Bronchial epithelial cell (primary cell): ENCODE measurements at regions not wholly inside any gene's neighbourhood (a gene's known extent, or its start where the extent isn't known, plus 50 kb on each side); places are given as distances from the start of the nearest gene placed in this dataset.

Experiments
- DNase-seq: peaks from one replicate; pipeline ENCODE4 v3.0.0-alpha.2; 2010; ENCODE audit warnings: low read depth
- FAIRE-seq: peaks from 2 replicates; lab custom pipeline; 2011; peaks lifted over from hg19 to GRCh38; lab: Jason Lieb, UNC
- H3K27me3 ChIP-seq: 2 replicates; pipeline ENCODE4 v1.5.1; 2011; ENCODE audit warnings: low read length; ENCODE audit not compliant: control insufficient read depth, insufficient read depth
- H3K36me3 ChIP-seq: 2 replicates; pipeline ENCODE4 v1.5.1; 2011; ENCODE audit warnings: low read length; ENCODE audit not compliant: control insufficient read depth, insufficient read depth
- H3K4me3 ChIP-seq: 2 replicates; pipeline ENCODE4 v1.5.1; 2011; ENCODE audit warnings: mild to moderate bottlenecking, low read depth, low read length, control low read depth
- TF ChIP-seq, protein P1 (sequence below): IDR thresholded peaks from 2 replicates; pipeline ENCODE4 v1.5.1; 2011; ENCODE audit warnings: mild to moderate bottlenecking, moderate library complexity, low read length, control low read depth, inconsistent platforms; ENCODE audit not compliant: insufficient read depth, severe bottlenecking

DNA sequence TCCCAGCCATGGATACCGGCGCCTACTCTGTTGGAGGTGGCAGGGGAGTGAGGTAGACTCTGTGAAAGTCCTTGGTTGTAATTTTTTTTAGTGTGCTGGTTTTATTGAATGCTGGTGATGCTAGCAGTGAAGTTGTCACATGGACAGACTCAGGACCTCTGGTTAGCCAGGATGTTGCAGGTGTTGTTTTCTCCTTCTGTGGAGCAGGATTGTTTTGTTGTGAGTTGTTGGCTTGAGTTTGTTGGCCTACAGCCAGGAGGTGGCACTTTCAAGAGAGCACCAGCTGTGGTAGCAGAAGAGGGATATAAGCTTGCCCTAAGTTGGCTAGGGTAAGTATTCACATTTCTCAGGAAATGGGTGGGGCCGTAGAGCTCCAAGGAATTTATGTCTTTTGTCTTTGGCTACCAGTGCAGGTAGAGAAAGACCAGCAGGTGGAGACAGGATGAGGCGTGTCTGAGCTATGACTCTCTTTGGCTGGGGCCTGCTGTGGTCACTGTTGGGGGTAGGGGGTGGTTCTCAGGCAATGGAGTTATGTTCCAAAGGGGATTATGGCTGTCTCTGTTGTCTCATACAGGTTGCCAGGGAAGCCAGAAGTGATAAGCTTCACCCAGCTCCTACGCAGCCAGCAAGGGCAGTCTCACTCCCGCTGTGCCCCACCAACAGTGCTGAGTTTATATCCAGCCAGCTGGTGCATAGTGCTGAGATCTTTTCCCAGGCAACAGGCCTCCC lies 248.7 kb downstream of the TAF11L14 start:
- TF ChIP-seq, protein P1, sequence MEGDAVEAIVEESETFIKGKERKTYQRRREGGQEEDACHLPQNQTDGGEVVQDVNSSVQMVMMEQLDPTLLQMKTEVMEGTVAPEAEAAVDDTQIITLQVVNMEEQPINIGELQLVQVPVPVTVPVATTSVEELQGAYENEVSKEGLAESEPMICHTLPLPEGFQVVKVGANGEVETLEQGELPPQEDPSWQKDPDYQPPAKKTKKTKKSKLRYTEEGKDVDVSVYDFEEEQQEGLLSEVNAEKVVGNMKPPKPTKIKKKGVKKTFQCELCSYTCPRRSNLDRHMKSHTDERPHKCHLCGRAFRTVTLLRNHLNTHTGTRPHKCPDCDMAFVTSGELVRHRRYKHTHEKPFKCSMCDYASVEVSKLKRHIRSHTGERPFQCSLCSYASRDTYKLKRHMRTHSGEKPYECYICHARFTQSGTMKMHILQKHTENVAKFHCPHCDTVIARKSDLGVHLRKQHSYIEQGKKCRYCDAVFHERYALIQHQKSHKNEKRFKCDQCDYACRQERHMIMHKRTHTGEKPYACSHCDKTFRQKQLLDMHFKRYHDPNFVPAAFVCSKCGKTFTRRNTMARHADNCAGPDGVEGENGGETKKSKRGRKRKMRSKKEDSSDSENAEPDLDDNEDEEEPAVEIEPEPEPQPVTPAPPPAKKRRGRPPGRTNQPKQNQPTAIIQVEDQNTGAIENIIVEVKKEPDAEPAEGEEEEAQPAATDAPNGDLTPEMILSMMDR, result peak; percentile 69
- Histone ChIP-seq H3K36me3 (no peaks in the 10 kb centered on the region), H3K4me3 (no peak overlapping the region), H3K27me3 (no peaks in the 10 kb centered on the region)
- peak; percentile 90 for FAIRE-seq
- peak; percentile 95 for DNase-seq

DNA sequence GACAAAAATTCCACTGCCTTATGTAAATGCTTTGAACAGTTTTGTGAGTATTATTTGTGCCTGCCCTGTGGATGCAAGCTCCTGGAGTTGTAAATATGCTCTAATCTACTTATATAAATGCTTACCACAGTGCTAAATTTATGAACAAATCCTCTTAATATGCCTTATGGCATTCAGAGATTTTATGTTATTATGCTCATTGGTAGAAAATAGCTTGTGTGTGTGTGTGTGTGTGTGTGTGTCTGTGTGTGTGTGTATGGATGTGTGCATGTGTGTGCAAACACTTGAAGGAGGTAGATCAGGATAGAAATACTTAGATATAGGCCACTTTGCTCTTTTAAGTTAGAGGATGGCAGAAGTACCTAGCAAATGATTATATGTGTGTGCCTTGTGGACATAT lies 253.9 kb downstream of the TAF11L14 start:
- DNase-seq (no peak), FAIRE-seq (no peak)
- H3K36me3 ChIP-seq, result no peaks in the 10 kb centered on the region
- H3K27me3 ChIP-seq, result no peaks in the 10 kb centered on the region
- TF ChIP-seq, protein P1, result no peak
- H3K4me3 ChIP-seq, result no peak overlapping the region

DNA sequence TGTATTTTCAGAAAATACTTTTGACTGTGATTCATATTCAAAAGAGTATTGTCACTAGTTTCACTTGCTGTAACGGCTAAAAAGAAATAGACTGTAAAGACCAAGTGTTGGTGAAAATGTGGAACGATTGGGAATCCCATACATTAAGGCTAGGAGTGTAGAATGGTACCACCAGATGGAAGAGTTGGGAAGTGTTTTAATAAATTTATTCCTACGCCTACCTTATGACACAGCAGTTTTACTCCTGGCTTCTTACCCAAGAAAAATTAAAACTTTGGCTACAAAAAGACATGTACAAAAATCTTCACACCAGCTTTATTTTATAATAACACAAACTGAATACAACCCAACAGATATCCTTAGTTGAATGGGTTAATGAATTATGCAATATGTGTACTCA lies 256.2 kb downstream of the TAF11L14 start:
- DNase-seq, result no peak
- no peak overlapping the region for H3K4me3 ChIP-seq
- no peak for FAIRE-seq
- TF ChIP-seq, protein P1, result no peak
- no peaks in the 10 kb centered on the region for H3K27me3 ChIP-seq
- H3K36me3 ChIP-seq, result no peaks in the 10 kb centered on the region

DNA sequence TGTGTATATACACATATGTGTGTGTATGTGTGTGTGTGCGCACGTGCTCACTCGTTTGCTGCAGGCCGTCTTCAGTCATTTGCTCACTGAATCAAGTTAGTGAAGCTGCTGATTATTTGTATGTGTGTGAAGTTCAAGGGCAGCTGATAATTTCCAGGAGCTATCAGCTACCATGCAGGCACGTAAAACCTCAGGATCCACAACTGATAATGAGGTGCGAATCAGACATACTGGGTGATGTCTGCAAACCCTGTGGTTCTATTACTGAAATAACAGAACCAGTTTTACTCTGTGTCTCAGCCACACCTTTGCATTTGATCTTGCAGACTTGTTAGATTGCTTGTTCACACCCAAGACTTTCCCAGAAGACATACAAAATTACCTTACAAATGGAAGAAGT lies 257.6 kb downstream of the TAF11L14 start:
- DNase-seq (no peak), FAIRE-seq (no peak)
- H3K4me3 ChIP-seq, result no peak overlapping the region
- no peaks in the 10 kb centered on the region for H3K36me3 ChIP-seq
- TF ChIP-seq, protein P1, result no peak
- H3K27me3 ChIP-seq, result no peaks in the 10 kb centered on the region

DNA sequence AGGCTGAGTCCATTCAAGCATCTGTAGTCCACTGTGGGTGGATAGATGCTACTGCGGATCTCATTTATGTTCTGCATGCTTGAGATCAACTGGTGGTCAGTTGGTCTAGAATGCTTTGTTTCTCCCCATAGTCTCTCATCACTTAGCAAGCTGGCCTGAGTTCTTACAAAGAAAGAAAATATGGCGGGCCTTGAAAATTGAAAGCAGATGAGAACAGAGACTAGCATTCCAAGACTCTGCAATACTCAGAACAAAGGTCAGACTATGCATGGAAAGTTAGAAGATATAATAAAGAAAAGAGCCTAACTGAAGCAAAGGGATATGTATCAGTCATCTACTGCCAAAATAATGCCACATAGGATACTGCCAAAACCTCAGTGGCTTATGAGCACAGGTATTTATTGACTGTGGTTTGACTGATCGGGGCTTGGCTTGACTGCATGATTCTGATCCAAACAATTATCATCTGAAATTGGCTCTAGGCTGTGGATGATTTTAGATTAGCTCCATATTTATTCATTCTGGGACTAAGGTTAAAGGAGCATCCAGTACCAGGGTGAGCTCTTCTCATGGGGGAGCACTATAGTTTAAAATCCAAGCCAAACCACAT lies 258.9 kb downstream of the TAF11L14 start:
- DNase-seq (no peak), FAIRE-seq (no peak)
- Histone ChIP-seq H3K36me3 (no peaks in the 10 kb centered on the region), H3K27me3 (no peaks in the 10 kb centered on the region), H3K4me3 (no peak overlapping the region)
- TF ChIP-seq, protein P1, result no peak
